GM23338 (cell line): ENCODE measurements at regions not wholly inside any gene's neighbourhood (a gene's known extent, or its start where the extent isn't known, plus 50 kb on each side); places are given as distances from the start of the nearest gene placed in this dataset.

Source experiments
- ATAC-seq: fragments of 200-7000 bp; cut with Tn5 transposase; 3 replicates; pipeline ENCODE4 v1.9.1; 2020
- DNase-seq: peaks from one replicate; pipeline ENCODE4 v3.0.0-alpha.2; 2015; ENCODE audit warnings: low spot score
- H2AFZ ChIP-seq: fragments of 200-600 bp; sonication (generic); 2 replicates; pipeline ENCODE4 v1.8.0; 2016; ENCODE audit warnings: antibody characterized with exemption, mild to moderate bottlenecking, moderate library complexity
- H3F3A ChIP-seq: fragments of 200-600 bp; sonication (generic); replicated peaks from 2 replicates; pipeline ENCODE4 v1.8.0; 2017; ENCODE audit warnings: antibody characterized with exemption, mixed run types, low read depth
- H3K27ac ChIP-seq: fragments of 200-600 bp; sonication (generic); 2 replicates; pipeline ENCODE4 v1.6.1; 2016; ENCODE audit warnings: low read depth
- H3K27me3 ChIP-seq: fragments of 200-600 bp; sonication (generic); 2 replicates; pipeline ENCODE4 v1.8.0; 2016; ENCODE audit warnings: mild to moderate bottlenecking, mixed run types, moderate library complexity; ENCODE audit not compliant: insufficient read depth
- H3K36me3 ChIP-seq: fragments of 200-600 bp; sonication (generic); 2 replicates; pipeline ENCODE4 v1.8.0; 2016; ENCODE audit warnings: mild to moderate bottlenecking; ENCODE audit not compliant: insufficient read depth
- H3K4me1 ChIP-seq: fragments of 200-600 bp; sonication (generic); 2 replicates; pipeline ENCODE4 v1.8.0; 2016; ENCODE audit warnings: mild to moderate bottlenecking, moderate library complexity; ENCODE audit not compliant: insufficient read depth
- H3K4me2 ChIP-seq: fragments of 200-600 bp; sonication (generic); 2 replicates; pipeline ENCODE4 v1.7.1; 2017; ENCODE audit warnings: mixed run types
- H3K4me3 ChIP-seq: fragments of 200-600 bp; sonication (generic); 2 replicates; pipeline ENCODE4 v1.6.1; 2016; ENCODE audit warnings: mixed run types
- H3K79me2 ChIP-seq: fragments of 200-600 bp; sonication (generic); replicated peaks from 2 replicates; pipeline ENCODE4 v1.8.0; 2017; ENCODE audit warnings: mild to moderate bottlenecking; ENCODE audit not compliant: insufficient read depth
- H3K9me2 ChIP-seq: fragments of 200-600 bp; sonication (generic); 2 replicates; pipeline ENCODE4 v1.8.0; 2017; ENCODE audit not compliant: insufficient read depth
- H4K20me1 ChIP-seq: fragments of 200-600 bp; sonication (generic); replicated peaks from 2 replicates; pipeline ENCODE4 v1.8.0; 2017; ENCODE audit warnings: mild to moderate bottlenecking; ENCODE audit not compliant: insufficient read depth
- H3K27ac Mint-ChIP-seq: 2 replicates; pipeline ENCODE4 v1.8.0; 2020; ENCODE audit warnings: inconsistent platforms, mild to moderate bottlenecking, moderate library complexity, mixed read lengths
- H3K27me3 Mint-ChIP-seq: 3 replicates; pipeline ENCODE4 v1.8.0; 2022; ENCODE audit warnings: low read depth, mild to moderate bottlenecking, moderate library complexity, mixed read lengths, inconsistent platforms; ENCODE audit not compliant: insufficient read depth, poor library complexity
- H3K36me3 Mint-ChIP-seq: 3 replicates; pipeline ENCODE4 v1.8.0; 2021; ENCODE audit warnings: low read depth, mild to moderate bottlenecking, inconsistent platforms, moderate library complexity, mixed read lengths
- H3K4me1 Mint-ChIP-seq: 3 replicates; pipeline ENCODE4 v1.8.0; 2020; ENCODE audit warnings: mild to moderate bottlenecking, inconsistent platforms, mixed read lengths
- H3K4me3 Mint-ChIP-seq: 3 replicates; pipeline ENCODE4 v1.8.0; 2021; ENCODE audit warnings: moderate library complexity, mild to moderate bottlenecking, inconsistent platforms, mixed read lengths
- H3K9me3 Mint-ChIP-seq: 3 replicates; pipeline ENCODE4 v1.8.0; 2020; ENCODE audit warnings: moderate library complexity, mild to moderate bottlenecking, inconsistent platforms, mixed read lengths
- CREB1 ChIP-seq: fragments of 250-450 bp; sonication (Bioruptor Pico); IDR thresholded peaks from 2 replicates; pipeline ENCODE4 v1.5.0; 2020; ENCODE audit warnings: low read depth, mild to moderate bottlenecking, moderate library complexity
- EZH2 ChIP-seq: fragments of 200-600 bp; sonication (generic); IDR thresholded peaks from one replicate; pipeline ENCODE4 v1.8.0; 2017; ENCODE audit warnings: antibody characterized with exemption, mild to moderate bottlenecking, low read depth; ENCODE audit not compliant: unreplicated experiment
- EZH2phosphoT487 ChIP-seq: fragments of 200-600 bp; sonication (generic); IDR thresholded peaks from one replicate; pipeline ENCODE4 v1.8.1; 2018; ENCODE audit warnings: antibody characterized with exemption; ENCODE audit not compliant: unreplicated experiment
- JUNB ChIP-seq: IDR thresholded peaks from one replicate; pipeline ENCODE4 v1.6.1; 2016; ENCODE audit warnings: antibody characterized with exemption; ENCODE audit not compliant: unreplicated experiment
- NANOG ChIP-seq: IDR thresholded peaks from 2 replicates; pipeline ENCODE4 v1.6.1; 2016; ENCODE audit warnings: antibody characterized with exemption, borderline replicate concordance
- POLR2AphosphoS5 ChIP-seq: IDR thresholded peaks from 2 replicates; pipeline ENCODE4 v1.6.1; 2016; ENCODE audit warnings: antibody characterized with exemption, low read depth
- ZNF114 ChIP-seq: fragments of 250-450 bp; sonication (Bioruptor Pico); IDR thresholded peaks from 2 replicates; pipeline ENCODE4 v1.5.0; 2020; ENCODE audit warnings: mild to moderate bottlenecking, moderate library complexity
- ZNF331 ChIP-seq: fragments of 250-450 bp; sonication (Bioruptor Pico); IDR thresholded peaks from 2 replicates; pipeline ENCODE4 v1.5.0; 2020; ENCODE audit warnings: low read depth, mild to moderate bottlenecking, moderate library complexity
- TF ChIP-seq, protein P1 (sequence below): fragments of 250-450 bp; sonication (Bioruptor Pico); IDR thresholded peaks from 2 replicates; pipeline ENCODE4 v1.5.0; 2020; ENCODE audit warnings: mild to moderate bottlenecking, moderate library complexity
- TF ChIP-seq, protein P2 (sequence below): IDR thresholded peaks from one replicate; pipeline ENCODE4 v1.6.1; 2018; ENCODE audit warnings: antibody characterized with exemption; ENCODE audit not compliant: unreplicated experiment
- TF ChIP-seq, protein P3 (sequence below), 2 experiments: fragments of 200-600 bp in 1 of 2; sonication (generic) in 1 of 2; conservative IDR thresholded peaks; 2 replicates each; pipeline versions ENCODE4 v1.5.1 to v1.6.1; 2016 to 2017; ENCODE audit warnings: antibody characterized with exemption in 2 of 2, low read depth in 2 of 2, mild to moderate bottlenecking in 2 of 2, moderate library complexity in 1 of 2

DNA sequence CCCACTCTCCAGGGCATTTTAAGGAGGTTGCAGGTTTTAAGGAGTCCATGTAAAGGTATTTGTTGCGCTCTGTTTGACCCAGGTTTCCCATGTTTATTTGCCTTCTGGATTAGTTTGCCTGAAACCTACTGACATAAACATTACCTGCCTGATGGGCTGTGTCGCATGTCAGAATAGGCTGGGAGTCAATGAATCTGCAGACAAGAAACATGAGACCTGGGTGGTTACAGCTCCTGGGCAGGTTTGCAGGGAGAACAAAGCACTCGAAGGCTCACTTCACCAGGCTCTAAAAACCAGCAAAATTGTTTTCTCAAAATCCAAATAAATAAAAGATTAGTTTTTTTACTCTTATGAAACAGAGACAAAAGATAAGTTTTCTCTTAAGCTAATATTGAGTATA is 114.4 kb upstream of the SERTM1 start:
- TF ChIP-seq POLR2AphosphoS5: no peak
- TF ChIP-seq, protein P1, sequence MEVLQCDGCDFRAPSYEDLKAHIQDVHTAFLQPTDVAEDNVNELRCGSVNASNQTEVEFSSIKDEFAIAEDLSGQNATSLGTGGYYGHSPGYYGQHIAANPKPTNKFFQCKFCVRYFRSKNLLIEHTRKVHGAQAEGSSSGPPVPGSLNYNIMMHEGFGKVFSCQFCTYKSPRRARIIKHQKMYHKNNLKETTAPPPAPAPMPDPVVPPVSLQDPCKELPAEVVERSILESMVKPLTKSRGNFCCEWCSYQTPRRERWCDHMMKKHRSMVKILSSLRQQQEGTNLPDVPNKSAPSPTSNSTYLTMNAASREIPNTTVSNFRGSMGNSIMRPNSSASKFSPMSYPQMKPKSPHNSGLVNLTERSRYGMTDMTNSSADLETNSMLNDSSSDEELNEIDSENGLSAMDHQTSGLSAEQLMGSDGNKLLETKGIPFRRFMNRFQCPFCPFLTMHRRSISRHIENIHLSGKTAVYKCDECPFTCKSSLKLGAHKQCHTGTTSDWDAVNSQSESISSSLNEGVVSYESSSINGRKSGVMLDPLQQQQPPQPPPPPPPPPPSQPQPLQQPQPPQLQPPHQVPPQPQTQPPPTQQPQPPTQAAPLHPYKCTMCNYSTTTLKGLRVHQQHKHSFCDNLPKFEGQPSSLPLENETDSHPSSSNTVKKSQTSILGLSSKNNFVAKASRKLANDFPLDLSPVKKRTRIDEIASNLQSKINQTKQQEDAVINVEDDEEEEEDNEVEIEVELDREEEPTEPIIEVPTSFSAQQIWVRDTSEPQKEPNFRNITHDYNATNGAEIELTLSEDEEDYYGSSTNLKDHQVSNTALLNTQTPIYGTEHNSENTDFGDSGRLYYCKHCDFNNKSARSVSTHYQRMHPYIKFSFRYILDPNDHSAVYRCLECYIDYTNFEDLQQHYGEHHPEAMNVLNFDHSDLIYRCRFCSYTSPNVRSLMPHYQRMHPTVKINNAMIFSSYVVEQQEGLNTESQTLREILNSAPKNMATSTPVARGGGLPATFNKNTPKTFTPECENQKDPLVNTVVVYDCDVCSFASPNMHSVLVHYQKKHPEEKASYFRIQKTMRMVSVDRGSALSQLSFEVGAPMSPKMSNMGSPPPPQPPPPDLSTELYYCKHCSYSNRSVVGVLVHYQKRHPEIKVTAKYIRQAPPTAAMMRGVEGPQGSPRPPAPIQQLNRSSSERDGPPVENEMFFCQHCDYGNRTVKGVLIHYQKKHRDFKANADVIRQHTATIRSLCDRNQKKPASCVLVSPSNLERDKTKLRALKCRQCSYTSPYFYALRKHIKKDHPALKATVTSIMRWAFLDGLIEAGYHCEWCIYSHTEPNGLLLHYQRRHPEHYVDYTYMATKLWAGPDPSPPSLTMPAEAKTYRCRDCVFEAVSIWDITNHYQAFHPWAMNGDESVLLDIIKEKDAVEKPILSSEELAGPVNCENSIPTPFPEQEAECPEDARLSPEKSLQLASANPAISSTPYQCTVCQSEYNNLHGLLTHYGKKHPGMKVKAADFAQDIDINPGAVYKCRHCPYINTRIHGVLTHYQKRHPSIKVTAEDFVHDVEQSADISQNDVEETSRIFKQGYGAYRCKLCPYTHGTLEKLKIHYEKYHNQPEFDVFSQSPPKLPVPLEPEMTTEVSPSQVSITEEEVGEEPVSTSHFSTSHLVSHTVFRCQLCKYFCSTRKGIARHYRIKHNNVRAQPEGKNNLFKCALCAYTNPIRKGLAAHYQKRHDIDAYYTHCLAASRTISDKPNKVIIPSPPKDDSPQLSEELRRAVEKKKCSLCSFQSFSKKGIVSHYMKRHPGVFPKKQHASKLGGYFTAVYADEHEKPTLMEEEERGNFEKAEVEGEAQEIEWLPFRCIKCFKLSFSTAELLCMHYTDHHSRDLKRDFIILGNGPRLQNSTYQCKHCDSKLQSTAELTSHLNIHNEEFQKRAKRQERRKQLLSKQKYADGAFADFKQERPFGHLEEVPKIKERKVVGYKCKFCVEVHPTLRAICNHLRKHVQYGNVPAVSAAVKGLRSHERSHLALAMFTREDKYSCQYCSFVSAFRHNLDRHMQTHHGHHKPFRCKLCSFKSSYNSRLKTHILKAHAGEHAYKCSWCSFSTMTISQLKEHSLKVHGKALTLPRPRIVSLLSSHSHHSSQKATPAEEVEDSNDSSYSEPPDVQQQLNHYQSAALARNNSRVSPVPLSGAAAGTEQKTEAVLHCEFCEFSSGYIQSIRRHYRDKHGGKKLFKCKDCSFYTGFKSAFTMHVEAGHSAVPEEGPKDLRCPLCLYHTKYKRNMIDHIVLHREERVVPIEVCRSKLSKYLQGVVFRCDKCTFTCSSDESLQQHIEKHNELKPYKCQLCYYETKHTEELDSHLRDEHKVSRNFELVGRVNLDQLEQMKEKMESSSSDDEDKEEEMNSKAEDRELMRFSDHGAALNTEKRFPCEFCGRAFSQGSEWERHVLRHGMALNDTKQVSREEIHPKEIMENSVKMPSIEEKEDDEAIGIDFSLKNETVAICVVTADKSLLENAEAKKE (CRISPR knock-in tag): no peak
- TF ChIP-seq, protein P2, sequence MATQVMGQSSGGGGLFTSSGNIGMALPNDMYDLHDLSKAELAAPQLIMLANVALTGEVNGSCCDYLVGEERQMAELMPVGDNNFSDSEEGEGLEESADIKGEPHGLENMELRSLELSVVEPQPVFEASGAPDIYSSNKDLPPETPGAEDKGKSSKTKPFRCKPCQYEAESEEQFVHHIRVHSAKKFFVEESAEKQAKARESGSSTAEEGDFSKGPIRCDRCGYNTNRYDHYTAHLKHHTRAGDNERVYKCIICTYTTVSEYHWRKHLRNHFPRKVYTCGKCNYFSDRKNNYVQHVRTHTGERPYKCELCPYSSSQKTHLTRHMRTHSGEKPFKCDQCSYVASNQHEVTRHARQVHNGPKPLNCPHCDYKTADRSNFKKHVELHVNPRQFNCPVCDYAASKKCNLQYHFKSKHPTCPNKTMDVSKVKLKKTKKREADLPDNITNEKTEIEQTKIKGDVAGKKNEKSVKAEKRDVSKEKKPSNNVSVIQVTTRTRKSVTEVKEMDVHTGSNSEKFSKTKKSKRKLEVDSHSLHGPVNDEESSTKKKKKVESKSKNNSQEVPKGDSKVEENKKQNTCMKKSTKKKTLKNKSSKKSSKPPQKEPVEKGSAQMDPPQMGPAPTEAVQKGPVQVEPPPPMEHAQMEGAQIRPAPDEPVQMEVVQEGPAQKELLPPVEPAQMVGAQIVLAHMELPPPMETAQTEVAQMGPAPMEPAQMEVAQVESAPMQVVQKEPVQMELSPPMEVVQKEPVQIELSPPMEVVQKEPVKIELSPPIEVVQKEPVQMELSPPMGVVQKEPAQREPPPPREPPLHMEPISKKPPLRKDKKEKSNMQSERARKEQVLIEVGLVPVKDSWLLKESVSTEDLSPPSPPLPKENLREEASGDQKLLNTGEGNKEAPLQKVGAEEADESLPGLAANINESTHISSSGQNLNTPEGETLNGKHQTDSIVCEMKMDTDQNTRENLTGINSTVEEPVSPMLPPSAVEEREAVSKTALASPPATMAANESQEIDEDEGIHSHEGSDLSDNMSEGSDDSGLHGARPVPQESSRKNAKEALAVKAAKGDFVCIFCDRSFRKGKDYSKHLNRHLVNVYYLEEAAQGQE: no peak
- TF ChIP-seq, protein P3, sequence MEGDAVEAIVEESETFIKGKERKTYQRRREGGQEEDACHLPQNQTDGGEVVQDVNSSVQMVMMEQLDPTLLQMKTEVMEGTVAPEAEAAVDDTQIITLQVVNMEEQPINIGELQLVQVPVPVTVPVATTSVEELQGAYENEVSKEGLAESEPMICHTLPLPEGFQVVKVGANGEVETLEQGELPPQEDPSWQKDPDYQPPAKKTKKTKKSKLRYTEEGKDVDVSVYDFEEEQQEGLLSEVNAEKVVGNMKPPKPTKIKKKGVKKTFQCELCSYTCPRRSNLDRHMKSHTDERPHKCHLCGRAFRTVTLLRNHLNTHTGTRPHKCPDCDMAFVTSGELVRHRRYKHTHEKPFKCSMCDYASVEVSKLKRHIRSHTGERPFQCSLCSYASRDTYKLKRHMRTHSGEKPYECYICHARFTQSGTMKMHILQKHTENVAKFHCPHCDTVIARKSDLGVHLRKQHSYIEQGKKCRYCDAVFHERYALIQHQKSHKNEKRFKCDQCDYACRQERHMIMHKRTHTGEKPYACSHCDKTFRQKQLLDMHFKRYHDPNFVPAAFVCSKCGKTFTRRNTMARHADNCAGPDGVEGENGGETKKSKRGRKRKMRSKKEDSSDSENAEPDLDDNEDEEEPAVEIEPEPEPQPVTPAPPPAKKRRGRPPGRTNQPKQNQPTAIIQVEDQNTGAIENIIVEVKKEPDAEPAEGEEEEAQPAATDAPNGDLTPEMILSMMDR (conservative IDR thresholded peaks at IDR 0.05; ENCODE audit: low read depth in 2 of 2): no peak
- no peak for TF ChIP-seq CREB1 (CRISPR knock-in tag)
- no peak for TF ChIP-seq ZNF114 (CRISPR knock-in tag)
- no peak for TF ChIP-seq NANOG
- no peak for TF ChIP-seq EZH2
- TF ChIP-seq EZH2phosphoT487: no peak
- no peak for TF ChIP-seq JUNB
- TF ChIP-seq ZNF331 (CRISPR knock-in tag): no peak
- Histone ChIP-seq H3K27ac (no peak overlapping the region), H3K27me3 (no peaks in the 10 kb centered on the region), H3K4me3 (no peak overlapping the region), H3K9me2 (no peaks in the 10 kb centered on the region), H3K4me2 (no peak overlapping the region), H2AFZ (no peak overlapping the region), H4K20me1 (no peaks in the 10 kb centered on the region), H3F3A (no peaks in the 10 kb centered on the region), H3K4me1 (no peaks in the 10 kb centered on the region), H3K79me2 (no peaks in the 10 kb centered on the region), H3K36me3 (no peaks in the 10 kb centered on the region)
- DNase-seq (no peak), ATAC-seq (no peak)
- H3K9me3 Mint-ChIP-seq: no peaks in the 10 kb centered on the region
- no peaks in the 10 kb centered on the region for H3K36me3 Mint-ChIP-seq
- no peak overlapping the region for H3K27ac Mint-ChIP-seq
- H3K4me1 Mint-ChIP-seq: peaks cover 6% of the 10 kb centered on the region; the same call in 2 of the 3 replicates
- H3K4me3 Mint-ChIP-seq: no peak overlapping the region
- H3K27me3 Mint-ChIP-seq: peaks cover 2% of the 10 kb centered on the region
